Epithelial cell of proximal tubule (primary cell): ENCODE measurements at regions not wholly inside any gene's neighbourhood (a gene's known extent, or its start where the extent isn't known, plus 50 kb on each side); places are given as distances from the start of the nearest gene placed in this dataset.
"Not testable (repeated sequence)": the region's sequence is repeated elsewhere in the genome, so short reads cannot be mapped to it uniquely, and the experiment has no call there.

Experiments used
- DNase-seq: peaks from one replicate; pipeline ENCODE4 v3.0.0-alpha.2; 2011; ENCODE audit warnings: low read depth
- H3K4me3 ChIP-seq: 2 replicates; pipeline ENCODE4 v1.5.1; 2011; ENCODE audit warnings: low read depth, mild to moderate bottlenecking, low read length
- TF ChIP-seq, protein P1 (sequence below): conservative IDR thresholded peaks from 2 replicates; pipeline ENCODE4 v1.5.1; 2012; ENCODE audit warnings: low read depth, mild to moderate bottlenecking, low read length

DNA sequence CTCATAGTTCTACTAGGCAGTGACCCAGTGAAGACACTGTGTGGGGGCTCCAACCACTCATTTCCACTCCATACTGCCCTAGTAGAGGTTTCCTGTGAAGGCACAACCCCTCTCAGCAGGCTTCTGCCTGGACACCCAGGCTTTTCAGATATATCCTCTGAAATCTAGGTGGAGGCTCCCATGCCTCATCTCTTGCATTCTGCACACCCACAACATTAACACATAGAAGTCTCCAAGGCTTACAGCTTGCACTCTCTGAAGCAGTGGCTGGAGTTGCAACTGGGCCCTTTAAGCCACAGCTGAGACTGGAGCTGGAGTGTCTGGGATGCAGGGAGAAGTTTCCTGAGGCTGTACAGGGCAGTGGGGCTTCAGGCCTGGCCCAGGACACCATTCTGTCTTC is 347.7 kb upstream of the SPRY2 start:
- DNase-seq: no peak
- TF ChIP-seq, protein P1, sequence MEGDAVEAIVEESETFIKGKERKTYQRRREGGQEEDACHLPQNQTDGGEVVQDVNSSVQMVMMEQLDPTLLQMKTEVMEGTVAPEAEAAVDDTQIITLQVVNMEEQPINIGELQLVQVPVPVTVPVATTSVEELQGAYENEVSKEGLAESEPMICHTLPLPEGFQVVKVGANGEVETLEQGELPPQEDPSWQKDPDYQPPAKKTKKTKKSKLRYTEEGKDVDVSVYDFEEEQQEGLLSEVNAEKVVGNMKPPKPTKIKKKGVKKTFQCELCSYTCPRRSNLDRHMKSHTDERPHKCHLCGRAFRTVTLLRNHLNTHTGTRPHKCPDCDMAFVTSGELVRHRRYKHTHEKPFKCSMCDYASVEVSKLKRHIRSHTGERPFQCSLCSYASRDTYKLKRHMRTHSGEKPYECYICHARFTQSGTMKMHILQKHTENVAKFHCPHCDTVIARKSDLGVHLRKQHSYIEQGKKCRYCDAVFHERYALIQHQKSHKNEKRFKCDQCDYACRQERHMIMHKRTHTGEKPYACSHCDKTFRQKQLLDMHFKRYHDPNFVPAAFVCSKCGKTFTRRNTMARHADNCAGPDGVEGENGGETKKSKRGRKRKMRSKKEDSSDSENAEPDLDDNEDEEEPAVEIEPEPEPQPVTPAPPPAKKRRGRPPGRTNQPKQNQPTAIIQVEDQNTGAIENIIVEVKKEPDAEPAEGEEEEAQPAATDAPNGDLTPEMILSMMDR: no peak
- H3K4me3 ChIP-seq: no peak overlapping the region

DNA sequence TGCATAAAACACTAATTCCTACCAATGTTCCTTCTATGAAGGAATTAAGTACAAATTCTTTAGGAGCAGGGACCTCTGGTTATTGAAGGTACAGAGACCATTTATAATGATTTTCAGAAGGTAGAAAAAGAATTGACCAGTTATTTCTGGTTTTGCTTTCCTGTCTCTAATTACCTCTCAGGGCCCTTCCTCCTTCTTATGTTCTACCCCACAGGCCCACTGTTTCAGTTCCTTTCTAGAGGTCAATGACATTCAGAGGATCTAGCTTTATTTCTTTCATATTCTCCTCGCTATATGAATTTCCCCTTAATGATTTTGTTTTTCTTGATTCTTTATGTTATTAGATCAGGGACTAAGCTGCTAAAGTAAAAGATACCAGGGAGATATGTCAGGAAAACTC is 345.0 kb upstream of the SPRY2 start:
- TF ChIP-seq, protein P1: no peak
- no peak for DNase-seq

DNA sequence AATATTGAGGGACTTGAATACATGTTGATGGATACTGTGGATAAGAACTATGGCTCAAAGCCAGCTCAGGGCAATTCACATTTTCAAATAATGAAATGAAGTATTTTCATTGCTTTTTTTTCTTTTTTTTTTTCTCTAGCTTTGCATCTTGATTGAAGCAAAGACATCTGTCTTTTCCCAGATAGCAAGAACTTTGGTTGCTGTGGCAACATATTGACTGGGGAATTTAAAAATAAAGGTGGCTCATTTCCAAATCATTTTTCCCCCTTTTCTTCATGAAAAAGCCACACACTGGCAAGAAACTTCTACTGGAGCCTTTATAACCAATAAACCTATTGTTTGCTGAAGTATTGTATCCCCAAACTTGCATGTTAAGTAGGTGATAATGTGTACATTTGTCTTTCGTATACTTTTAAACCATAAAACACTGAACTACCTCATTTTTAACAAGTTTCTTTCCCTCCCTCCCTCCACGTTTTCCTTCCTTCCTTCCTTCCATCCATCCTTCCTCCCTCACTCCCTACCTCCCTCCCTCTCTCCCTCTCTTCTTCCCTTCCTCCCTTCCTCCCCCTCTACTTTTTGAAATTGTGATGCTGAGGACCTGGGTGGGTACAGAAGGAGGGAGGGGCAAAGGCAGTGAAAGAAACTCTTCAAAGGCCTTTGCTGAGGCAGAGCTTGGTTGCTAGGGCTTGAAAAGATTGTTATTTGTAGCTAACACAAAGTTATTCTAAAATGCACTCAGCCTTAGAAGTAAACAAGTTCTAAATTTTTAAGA is 343.5 kb upstream of the SPRY2 start:
- H3K4me3 ChIP-seq: no peak overlapping the region
- TF ChIP-seq, protein P1: no peak
- no peak for DNase-seq

More for the DNA sequence above, 345.0 kb upstream of the SPRY2 start:
- H3K4me3 ChIP-seq: no peak overlapping the region

DNA sequence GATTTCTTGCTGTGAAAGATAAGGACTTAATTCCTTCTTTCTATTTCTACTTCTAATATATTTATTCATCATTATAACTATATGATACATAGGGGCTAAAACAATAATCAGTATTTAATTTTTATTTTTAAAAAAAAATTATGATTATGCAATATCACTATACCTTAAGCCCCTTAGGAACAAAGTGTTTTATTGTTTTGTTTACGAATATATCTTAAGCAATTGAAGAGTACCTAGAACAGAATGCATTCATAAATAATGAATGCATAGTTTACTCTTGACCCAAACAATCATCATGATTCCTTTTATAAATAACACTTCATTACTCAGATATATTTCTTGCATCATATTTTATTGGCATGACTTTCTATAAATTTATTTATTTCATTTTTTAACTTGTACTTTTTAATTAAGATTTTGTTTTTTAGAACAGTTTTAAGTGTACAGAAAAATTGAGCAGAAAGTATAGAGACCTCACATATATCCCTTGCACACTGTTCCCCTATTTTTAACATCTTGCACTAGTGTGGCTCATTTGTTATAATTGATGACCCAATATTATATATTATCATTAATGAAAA is 339.9 kb upstream of the SPRY2 start:
- TF ChIP-seq, protein P1: no peak
- DNase-seq: no peak
- no peak overlapping the region for H3K4me3 ChIP-seq

DNA sequence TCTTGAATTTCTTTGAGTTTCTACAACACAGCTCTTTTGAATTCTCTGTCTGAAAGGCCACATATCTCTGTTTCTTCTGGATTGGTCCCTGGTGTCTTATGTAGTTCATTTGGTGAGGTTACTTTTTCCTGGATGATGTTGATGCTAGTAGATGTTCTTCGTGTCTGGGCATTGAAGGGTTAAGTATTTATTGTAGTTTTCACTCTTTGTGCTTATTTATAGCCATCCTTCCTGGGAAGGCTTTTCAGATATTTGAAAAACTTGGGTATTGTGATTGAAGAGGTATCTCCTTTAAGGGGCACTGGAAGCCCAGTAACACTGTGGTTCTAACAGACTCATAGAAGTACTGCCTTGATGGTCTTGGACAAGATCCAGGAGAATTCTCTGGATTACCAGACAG is 338.5 kb upstream of the SPRY2 start:
- TF ChIP-seq, protein P1: no peak
- H3K4me3 ChIP-seq: no peak overlapping the region
- no peak for DNase-seq

DNA sequence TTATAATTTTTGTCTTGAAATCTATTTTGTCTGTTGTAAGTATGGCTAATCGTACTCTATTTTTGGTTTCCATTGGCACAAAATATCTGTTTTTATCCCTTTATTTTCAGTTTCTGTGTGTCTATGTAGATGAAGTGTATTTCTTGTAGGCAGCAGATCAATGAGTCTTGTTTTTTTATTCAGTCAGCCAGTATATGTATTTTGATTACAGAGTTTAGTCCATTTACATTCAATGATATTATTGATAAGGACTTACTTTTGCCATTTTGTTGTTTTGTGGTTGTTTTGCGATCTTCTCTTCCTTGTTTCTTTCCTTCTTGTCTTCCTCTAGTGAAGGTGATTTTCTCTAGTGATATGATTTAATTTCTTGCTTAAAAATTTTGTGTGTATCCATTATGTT is 336.3 kb upstream of the SPRY2 start:
- DNase-seq: no peak
- TF ChIP-seq, protein P1: no peak
- no peak overlapping the region for H3K4me3 ChIP-seq

DNA sequence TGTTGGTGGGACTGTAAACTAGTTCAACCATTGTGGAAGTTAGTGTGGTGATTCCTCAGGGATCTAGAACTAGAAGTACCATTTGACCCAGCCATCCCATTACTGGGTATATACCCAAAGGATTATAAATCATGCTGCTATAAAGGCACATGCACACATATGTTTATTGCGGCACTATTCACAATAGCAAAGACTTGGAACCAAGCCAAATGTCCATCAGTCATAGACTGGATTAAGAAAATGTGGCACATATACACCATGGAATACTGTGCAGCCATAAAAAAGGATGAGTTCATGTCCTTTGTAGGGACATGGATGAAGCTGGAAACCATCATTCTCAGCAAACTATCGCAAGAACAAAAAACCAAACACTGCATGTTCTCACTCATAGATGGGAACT is 334.5 kb upstream of the SPRY2 start:
- DNase-seq, H3K4me3 ChIP-seq: not testable (repeated sequence)
